ENCODE measurements at regions not wholly inside any gene's neighbourhood (a gene's known extent, or its start where the extent isn't known, plus 50 kb on each side); places are given as distances from the start of the nearest gene placed in this dataset.

DNA sequence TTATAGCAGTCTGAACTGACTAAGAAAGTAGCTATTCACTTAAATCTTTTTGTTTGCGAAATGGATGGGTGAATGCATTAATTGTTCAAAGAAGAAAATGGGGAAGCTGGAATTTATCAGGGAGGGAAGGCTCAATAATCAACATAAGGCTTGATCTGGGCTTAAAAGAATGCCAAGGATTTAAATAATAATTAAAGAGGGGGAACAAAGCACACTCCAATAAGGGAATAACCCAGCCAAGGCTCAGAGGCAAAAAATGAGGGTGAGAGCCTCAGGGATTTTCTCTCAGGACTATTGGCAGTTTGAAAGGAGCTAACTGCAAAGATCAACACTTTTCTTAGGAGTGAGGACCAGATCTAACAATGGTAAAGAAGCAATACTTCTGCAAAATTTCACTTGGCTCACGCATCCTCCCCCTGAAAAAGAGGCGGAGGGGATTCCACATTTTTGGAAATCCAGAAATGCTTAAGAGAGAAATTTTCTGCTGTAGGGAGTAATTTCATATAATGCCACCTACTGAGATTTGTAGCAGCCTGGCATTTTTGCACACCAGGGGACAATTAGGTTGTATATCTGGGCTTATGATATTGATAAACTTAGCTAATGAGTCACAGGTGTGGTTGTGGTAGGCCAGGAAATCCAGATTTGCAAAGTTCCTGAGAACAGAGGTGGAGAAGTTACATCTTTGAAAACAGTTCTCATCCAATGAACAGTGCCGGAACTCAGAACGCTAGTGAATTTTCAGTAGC is 405.1 kb downstream of the TUSC7 start:
- DNase-seq (ENCODE audit: low spot score in 2 of 2) (no peak), FAIRE-seq (no peak)

DNA sequence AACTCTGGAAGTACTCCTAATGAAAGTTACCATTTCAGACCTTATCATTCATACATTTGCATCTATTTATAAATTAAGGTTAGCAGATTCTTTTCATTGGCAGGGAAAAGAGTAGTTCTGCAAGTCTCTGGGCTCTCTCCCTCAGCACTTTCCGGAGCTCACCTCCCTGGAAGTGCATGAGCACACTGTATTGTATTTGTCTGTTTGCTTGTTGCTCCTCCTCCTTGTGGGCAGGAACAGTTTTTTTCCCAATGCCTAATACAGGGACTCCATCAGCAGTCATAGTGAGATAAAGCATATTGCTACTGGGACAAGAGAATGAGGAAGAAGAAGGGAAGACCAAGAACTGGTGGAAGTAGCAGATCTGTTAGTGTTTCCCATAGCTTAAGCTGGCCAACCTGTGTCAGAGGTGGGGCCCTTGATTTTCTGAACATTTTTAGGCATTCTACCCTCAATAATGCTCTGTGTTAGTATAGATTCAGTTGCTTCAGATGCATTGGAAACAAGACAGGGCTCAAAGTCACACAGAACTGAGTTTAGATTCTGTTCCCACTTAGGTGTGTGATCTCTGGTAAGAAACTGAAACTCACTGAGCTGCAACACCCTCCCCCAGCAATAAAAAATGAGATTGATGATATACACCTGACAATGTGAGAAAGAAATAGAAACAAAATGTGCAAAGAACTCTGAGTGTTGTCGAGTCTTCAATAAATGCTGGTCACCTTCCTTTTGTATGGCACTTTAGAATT is 407.8 kb downstream of the TUSC7 start:
- DNase-seq (ENCODE audit: low spot score in 2 of 2) = no peak
- no peak for FAIRE-seq

DNA sequence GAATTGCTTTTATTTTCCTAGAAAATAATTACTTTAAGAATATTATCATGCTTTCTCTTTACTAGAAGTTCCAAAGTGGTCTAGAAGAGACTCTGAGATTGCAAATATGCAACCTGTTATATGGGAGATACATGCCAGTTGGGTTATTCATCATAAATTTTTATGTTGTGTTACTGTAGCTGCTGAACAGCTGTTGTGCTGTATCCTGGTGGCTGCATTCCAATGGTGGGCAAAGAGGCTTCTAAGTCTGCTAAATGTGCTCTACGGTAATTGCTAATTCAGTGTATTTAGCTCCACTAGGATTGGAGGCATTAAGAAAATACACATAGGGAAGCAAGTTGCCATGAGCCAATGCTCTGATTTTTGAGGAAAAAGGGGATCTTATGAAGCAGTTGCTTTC is 409.0 kb downstream of the TUSC7 start:
- DNase-seq (ENCODE audit: low spot score in 2 of 2) (no peak), FAIRE-seq (no peak)

DNA sequence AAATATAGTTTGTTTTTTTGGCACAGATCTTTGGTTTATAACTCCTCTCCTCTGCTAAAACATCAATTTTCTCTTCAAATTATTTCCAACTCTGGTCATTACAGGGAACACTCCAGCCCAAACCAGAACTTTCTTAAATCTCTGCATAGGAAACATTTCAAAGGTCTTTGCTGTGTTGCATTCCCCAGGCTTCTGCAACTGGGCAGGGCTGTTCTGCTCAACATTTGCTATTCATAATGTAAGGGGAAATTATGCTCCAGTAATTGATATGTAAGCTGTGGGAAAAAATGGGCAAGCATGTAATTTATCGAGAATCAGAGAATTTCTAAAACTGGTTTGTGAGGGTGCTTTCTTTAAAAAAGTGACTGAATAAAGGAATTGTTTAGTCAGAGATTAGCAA is 410.4 kb downstream of the TUSC7 start:
- DNase-seq (ENCODE audit: low spot score in 2 of 2) (no peak), FAIRE-seq (no peak)

DNA sequence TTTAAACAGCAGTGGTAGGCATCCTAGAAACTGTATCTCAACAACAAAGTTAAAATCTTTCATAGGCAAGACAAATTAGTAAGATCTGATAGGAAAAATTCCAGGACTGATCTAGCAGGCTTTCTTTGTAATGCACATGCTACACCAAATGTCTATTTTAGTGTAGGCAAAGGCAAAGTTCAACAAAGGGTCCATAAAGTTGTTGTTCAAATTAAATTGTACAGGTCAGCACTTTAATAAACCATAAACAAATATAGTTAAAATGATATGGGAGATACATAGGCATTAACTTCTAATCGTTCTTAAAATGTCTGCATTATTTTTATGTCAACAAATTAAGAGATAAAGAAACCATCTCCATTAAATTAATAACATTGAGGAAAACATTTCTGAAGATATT is 413.0 kb downstream of the TUSC7 start:
- FAIRE-seq = no peak
- DNase-seq (ENCODE audit: low spot score in 2 of 2) = no peak

DNA sequence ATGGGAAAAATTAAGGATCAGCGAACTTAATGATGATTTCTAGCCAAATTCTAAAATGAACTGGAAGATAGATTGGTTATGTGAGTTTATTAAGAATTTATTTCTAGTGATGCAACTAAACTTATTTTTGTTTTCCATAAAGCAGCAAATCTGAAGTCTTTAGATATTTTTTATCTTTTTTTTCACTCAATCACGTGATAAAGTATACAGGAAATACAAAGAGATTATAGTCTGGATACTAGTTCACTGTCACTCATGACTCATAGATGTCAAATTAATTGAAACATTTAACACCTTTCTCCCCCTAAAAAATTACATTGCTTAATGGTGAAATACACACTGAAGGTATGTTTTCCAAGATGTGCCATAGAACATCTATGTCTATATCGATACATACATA is 416.9 kb downstream of the TUSC7 start:
- DNase-seq (ENCODE audit: low spot score in 2 of 2) = no peak
- FAIRE-seq = no peak

DNA sequence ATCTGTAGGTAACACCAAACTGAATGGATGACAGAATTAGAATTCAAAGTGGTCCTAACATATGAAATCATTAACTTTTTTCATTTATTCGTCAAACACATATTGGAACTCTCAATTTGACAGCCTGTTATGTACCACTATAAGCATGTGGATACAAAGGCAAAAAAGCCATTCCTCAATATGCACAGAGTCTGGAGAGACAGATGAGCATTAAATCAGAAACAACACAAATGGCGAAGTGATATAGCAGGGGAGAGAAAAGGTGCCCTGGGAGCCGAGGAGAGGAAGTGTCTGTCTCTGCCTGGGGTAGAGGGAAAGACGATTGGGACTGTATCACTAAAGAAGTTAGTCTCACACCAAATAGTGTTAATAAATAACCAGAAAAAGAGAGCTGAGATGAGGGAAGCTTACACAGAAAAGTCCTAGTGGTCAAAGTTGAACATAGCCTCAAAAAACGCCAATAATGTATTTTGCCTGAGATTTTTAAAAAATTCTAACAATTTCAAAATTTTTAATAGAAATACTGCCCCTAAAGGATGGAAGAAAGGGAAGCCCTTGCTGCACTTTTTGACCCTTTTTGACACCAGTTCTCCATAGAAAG is 417.5 kb downstream of the TUSC7 start:
- no peak for FAIRE-seq
- DNase-seq (ENCODE audit: low spot score in 2 of 2) = no peak

DNA sequence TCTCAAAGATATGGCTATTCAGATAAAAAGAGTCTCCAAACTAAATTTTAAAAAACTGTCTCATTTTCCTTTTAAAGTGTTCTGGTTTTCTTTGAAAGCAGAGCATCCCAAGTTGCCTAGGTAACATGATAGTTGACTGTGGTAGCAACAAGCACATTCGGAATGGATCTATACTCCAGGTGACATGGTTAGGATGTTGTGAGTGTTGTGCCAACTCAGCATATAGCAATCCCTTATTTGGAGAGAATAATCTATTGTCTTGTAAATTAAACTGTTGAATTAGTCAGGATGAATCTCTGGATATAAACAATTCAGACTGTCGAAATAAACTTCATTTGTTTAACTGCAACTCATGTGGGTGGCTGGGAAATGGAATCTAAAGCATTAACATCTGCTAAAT is 418.6 kb downstream of the TUSC7 start:
- no peak for FAIRE-seq
- DNase-seq (ENCODE audit: low spot score in 2 of 2) = no peak

DNA sequence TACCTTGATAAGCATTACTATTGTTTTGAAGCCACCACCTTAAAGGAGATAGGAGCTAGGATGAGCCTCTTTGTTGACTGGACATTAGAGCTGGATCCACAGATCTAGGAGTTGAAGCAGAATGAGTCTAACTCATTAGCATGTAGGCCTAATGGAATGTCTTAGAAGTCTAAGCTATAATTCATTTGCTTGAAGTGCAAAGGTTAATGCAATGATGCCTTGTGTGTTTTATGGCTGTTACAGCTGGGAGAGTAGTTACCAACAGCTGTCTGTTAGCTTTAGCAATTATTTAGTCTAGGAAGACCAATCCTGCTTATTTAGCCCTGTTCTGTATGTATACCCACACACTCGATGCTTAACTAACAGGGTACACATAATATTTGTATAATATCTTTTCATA is 419.3 kb downstream of the TUSC7 start:
- DNase-seq (ENCODE audit: low spot score in 2 of 2) (no peak), FAIRE-seq (no peak)

DNA sequence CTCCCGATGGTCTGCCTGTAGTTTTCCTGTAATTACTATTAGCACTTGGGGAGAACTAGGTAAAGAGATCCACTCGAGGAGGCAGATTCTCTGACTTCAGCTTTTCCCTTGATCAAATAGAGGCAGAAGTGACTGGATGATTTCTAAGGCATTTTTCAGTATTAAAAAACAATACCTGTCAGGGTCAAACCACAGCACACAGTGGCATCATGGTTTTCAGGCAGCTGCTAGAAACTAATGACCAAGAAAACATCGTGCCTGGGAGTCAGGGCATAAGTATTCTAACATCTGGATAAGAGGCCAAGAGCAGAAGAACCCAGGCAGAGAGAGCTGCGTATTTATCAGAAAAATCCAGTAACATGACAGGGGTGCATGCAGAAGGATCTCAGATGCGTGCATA is 419.9 kb downstream of the TUSC7 start:
- FAIRE-seq (no peak), DNase-seq (ENCODE audit: low spot score in 2 of 2) (no peak)

DNA sequence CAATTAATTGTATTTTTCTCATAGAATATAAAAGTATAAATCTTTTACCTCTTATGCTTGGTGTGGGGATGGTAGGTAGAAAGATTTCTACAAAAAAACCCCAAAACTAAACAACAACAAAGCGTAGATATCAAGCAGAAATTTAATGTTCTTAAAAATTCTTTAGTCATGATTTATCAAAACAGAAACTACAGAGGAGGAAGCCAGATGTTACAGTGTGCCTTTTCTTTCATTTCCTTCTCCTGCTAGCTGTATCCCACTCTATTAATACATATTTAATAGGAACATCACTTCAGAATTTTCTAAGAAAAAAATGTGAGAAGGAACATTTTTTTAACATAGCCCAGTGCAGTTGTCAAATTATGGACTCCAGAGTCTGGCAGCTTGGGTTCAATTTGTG is 420.6 kb downstream of the TUSC7 start:
- FAIRE-seq (no peak), DNase-seq (ENCODE audit: low spot score in 2 of 2) (no peak)

DNA sequence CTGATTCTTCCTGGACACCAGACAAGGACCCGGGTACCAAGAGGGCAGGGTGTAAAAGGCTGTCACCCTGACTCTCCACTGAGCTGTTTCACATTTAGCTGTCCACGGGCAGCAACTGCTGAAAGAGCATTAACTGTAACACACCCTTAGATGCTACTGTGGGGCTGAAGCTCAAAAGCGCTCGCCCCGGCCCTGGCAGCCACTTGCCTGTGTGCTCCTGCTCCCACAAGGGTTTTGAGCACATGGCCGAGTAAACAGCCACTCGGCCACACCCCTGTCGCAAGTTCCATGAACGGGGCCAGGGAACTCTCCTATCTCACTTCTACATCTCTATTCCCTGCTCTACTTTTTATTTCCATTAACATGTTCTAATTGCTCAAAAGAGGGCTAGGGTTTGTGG is 421.7 kb downstream of the TUSC7 start:
- no peak for DNase-seq (ENCODE audit: low spot score in 2 of 2)
- FAIRE-seq = no peak

DNA sequence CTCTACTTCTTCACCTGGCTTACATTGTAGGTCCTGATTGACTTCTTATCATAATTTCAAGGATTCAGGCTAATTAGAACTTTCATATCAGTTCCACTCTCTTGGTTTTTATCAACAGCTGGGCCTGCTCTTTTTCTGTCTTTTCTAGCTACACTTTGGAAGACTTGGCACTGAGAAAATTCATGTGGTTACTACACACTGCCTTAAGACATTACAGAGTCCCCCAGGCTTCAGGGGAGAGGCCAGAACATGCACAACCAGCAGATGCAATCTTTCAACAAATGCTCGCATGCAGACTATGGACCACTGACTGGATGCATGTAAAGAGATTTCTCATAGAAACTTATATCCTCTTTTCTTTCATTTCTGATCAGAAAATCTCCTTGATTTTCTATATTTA is 423.5 kb downstream of the TUSC7 start:
- DNase-seq (ENCODE audit: low spot score in 2 of 2) = no peak

DNA sequence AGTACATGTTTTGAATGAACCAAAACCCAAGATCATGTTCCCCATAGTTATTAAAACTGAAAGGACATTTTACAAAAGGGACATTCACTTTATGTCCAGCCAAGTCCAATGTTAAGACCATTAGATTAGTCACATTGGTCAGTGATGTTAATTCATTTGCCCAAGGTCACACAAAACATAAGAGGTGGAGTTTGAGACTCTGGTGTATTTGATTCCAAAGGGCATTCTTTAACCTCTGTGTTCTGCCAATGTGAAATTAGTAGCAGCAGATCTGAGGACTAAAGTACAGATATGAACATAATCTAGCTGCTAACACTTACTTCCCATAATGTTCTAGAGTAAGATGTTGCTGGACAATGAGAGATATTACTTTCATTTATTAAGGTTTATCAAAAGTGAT is 425.6 kb downstream of the TUSC7 start:
- FAIRE-seq = no peak
- DNase-seq (ENCODE audit: low spot score in 2 of 2) = no peak

More for the DNA sequence above, 423.5 kb downstream of the TUSC7 start:
- FAIRE-seq = no peak

DNA sequence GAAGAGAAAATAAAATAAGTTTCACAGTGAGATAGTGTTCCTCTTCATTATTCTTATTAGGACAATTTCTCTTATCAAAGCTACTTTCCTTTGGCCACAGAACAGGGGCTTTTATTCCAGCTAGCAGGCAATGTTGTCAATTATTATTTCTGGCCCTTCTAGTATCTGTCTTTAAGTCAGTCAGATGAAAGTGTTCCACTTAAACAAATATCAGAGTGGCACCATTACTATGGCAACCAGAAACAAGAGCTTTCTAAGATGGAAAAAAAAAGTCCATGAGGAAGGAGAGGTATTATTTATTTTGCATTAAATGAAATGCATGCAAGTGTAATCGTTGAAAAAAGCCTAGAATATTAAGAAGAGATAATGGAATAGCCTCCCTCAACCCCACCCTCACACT is 426.4 kb downstream of the TUSC7 start:
- no peak for FAIRE-seq

DNA sequence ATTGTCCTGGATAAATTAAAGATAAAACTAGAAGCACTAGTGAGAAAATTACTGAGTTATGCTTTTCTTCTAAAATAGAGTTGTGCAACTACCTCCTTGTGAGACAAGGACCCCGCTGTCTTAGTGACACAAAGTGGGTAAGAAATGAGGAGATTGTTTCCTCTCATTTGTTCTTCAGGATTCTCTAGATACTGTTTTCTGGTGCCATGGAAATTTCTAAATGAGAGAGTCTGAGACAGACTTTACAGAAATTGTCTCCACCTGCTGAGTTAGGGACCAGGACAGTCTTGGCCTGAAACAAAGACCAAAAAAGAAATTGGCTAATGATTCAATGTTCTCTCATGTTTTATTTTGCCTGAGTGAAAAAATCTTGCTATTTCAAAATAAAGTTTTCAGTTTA is 427.5 kb downstream of the TUSC7 start:
- no peak for FAIRE-seq
- no peak for DNase-seq (ENCODE audit: low spot score in 2 of 2)

More for the DNA sequence above, 426.4 kb downstream of the TUSC7 start:
- DNase-seq (ENCODE audit: low spot score in 2 of 2) = no peak

DNA sequence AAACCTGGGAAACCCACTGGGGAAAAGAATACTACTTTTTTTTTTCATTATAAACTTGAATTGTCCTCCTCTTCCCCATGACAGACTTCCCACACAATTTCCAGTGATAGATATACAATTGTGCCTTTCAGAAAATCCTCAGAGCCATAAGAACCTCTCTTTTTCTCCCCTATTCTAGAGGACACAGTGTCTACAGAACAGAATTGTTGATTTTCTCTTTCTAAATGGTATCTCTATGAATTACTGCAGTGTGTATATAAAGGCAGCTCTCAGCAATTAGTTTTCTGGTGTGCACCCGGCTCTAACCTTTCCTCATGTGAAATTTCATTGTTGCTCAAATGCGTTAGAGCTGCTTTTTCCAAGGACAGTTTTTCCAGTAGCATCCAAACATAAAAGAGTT is 430.1 kb downstream of the TUSC7 start:
- no peak for DNase-seq (ENCODE audit: low spot score in 2 of 2)
- FAIRE-seq = no peak

DNA sequence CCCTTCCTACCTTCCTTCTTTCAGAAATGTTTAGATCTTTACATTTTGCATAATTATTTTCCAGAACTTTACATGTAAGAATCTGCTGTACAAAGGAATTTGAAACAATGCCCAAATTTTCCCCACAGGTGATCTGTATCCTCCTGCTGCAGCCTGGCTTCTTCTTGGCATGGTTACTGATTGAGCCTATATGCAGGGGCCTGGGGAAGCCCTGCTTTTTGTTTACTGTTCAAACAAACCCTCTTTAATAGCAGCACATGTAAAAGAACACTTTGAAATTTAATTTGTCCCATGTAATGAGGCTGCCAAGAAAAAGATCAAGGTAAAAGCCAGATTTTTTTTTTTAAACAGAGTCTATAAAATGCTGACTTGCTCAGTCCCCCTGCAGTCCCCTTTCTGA is 432.2 kb downstream of the TUSC7 start:
- DNase-seq (ENCODE audit: low spot score in 2 of 2) (no peak), FAIRE-seq (no peak)

DNA sequence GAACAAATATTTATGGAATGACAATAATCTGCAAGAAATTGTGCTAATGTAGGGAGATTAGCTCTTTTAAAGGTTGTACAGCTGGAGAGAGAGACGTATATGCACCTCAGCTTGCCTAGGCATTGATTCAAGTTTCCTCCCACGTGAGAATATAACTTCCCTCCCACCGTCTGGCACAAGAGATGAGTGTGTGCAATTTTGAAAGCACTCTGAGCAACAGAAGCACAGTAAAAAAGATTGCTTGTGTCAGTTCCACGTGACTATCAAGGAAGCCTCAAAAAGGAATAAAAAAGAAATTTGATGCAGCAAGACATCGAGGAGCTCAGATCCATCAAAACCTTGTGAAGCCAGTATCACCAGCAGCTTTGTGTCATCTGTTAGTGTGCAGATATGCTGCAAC is 435.3 kb downstream of the TUSC7 start:
- FAIRE-seq (no peak), DNase-seq (ENCODE audit: low spot score in 2 of 2) (peak in 1 of 2 donors; percentile 6)

DNA sequence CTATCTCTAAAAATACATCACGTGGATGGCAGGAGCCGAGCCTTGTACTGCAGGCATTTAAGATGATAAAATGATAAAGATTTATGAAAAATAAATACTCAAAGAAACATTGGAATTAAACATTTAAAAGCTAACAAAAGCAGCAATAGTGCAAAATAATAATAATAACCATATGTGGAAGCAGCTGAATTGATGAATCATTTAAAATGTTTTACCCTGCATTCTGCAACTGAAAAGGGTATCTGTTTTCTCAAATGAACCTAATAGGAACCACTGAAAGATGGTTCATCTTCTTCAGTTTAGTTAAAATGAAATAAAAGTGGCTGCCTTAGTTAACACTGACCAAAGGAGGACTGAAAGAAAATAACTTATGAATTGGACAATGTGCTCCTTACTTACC is 436.1 kb downstream of the TUSC7 start:
- no peak for DNase-seq (ENCODE audit: low spot score in 2 of 2)
- no peak for FAIRE-seq

DNA sequence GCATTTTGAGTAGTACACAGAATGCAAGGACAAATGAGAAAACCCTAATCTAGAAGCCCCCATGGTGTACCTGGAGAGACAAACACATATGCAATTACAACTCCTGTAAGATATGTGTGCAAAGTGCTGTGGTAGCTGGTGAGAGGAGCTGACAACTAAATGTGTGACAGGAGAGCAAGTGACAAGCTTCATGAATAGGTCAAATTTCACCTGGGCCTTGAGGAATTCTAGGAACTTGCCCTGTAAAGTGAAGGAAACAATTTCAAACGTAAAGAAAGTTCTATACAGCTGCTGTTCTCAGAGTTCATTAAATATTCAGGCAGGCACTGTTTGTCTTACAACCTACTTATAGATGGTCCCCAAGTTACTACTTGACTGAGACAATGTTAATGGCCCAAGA is 437.0 kb downstream of the TUSC7 start:
- no peak for DNase-seq (ENCODE audit: low spot score in 2 of 2)
- no peak for FAIRE-seq

DNA sequence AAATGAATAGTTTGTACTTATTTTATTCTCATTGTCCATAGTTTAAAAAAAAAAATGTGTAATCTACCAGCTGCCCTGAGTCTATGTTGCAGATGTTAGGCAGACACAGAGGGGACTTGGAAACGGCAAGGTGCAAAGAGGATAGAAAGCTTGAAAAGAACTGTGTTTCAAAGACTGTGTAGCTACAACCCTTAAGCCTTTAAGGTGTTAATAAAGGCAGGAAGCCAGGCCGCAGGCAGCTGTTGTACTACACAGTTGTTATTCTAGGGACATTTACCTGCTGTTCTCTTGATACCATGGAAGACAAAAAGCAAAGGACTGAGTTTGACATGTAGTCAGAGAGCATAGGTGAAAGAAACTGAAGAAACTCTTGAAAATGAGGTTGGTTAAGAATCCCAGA is 440.0 kb downstream of the TUSC7 start:
- DNase-seq (ENCODE audit: low spot score in 2 of 2) (no peak), FAIRE-seq (no peak)

Data from frontal cortex (tissue), 3 donors.